ENCODE measurements at regions not wholly inside any gene's neighbourhood (a gene's known extent, or its start where the extent isn't known, plus 50 kb on each side); places are given as distances from the start of the nearest gene placed in this dataset.

DNA sequence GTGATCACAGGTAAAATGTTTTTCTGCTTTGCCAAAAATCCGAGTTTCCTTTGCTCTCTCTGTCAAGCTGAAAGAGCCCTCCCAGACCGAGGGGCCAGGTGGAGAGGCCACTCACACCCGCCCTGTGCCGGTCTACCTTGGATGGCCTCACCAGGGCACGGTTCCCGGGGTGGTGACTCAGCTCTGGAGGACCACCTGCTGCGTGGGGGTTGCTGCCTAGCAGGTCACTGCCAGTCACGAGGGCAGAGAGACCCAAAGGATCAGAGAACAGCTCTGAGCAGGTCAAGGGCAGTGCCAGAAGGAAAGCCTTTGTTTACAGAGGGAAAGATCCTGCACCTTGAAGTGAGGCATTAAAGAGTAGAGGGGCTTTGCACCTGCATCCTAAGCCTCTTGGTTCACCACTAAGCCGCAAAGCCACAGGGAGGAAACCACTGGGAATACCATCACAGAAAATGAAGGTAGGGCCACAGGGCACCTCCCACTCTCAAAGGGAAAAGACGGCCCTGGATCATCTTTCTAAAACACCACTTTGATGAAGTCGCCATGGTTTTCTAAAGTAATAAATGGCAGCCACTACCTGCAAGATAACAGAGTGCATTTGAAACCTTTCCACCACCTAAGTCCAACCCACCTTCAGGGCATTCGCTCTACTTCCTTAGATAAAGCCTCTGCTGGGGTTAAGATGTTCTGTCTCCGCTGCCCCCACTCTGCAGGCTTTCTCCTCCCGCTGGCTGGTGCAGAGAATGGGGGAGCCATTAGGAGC is 160.3 kb upstream of the KLF14 start:
- FAIRE-seq (no peak), DNase-seq (ENCODE audit: low spot score in 2 of 2) (no peak)

DNA sequence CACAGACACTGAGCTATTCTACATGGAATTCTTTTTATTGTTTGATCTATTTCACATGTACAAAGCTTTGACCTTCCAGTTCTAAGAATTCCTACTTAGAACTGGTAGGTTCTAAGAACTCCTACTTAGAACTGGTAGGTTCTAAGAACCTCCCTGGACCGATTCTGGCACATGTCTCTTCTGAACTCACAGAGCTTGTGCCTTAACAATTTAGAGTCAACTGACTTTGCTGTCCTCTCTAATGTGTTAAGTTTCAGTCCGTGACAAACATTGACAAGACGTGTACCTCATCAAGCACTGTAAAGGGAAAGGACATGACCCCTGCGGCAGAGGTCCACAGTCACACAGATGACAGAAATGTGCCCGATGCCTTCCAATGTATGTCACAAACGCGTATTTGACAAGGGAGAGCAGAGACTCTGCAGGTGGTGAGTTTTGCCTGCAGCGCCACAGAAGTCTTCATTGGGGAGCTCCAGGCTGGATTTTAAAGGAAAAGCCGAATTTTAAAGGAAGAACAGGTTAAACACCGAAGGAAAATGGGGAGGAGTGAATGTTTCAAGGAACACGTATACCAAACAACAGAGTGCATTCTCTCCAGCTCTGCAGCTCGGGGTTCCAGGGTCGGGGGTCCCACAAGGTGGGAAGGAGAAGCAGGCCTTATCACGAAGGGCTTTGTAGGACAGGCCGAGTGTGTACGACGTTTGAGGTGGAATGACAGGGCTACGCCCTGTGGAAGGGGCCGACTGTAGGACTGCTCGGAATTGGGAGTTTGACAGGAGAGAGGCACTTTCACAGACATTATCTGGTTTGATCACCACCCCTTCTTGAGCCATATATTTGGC is 161.1 kb upstream of the KLF14 start:
- FAIRE-seq (no peak), DNase-seq (ENCODE audit: low spot score in 2 of 2) (no peak)

DNA sequence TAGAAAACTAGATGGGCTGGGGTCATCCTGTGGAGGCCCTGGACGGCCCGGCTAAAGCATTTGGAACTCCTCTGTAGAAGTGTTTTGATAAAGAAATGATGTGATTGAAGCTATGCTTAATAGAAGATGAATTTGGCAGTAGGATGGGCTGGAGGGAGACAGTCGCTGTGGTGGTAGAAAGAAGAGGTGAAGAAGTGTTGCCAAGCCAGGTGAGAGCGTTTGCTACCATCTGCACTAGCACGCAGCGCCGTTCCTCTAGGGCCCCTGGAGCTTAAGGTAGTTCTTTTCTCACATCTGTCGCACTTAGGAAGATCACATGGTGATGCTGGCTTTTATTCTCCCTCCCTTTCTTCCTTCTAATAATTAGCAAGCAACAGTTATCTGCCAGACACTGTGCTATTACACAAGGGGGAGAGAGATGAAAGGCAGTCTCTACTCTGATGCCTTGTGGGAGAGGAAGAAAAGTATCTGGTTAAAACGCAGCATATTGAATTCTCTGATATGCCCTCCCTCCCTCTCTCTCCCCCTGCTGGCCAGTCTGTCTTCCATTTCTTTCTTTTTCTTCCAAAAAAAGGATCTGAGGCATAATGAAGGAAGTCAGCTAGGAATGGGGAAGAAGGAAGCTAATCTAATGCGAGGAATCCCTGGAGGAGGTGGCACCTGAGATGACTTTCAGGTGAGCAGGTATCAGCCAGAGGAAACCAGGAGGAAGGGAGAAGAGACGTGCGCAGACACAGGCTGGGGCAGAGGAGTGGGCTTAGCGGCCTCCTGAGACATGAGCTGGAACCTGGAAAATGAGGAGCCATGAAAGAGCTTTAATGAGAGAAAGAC is 162.3 kb upstream of the KLF14 start:
- FAIRE-seq (no peak), DNase-seq (ENCODE audit: low spot score in 2 of 2) (no peak)

DNA sequence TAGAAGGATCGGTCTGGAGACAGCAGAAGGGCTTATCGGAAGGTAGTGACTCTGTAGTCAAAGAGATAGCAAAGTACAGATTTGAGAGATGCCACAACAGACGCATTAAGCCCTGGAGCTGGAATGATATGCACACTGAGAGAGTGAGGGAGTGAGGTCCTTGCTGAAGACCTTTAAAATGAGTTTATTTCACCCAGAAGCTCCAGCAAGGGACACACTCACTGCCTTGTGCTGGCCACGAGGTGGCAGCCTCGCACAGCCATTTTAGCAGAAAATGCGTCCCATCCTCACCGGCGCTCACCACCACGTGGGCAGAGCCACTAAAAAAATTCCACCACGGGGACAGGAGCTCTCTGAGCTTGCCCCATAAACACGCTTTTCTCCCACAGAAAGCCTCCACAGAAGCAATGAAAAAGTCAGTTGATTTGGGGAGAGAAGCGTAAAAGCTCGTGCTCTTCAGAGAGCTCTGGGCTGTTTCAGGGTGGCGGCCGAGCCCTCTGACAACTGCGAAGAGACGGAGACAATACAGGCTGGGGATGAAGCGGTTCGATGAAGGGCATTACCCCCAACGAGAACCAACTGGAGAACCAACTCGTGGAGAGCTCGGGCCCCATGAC is 163.0 kb upstream of the KLF14 start:
- no peak for FAIRE-seq
- DNase-seq (ENCODE audit: low spot score in 2 of 2) = peak in 1 of 2 donors; percentile 66

DNA sequence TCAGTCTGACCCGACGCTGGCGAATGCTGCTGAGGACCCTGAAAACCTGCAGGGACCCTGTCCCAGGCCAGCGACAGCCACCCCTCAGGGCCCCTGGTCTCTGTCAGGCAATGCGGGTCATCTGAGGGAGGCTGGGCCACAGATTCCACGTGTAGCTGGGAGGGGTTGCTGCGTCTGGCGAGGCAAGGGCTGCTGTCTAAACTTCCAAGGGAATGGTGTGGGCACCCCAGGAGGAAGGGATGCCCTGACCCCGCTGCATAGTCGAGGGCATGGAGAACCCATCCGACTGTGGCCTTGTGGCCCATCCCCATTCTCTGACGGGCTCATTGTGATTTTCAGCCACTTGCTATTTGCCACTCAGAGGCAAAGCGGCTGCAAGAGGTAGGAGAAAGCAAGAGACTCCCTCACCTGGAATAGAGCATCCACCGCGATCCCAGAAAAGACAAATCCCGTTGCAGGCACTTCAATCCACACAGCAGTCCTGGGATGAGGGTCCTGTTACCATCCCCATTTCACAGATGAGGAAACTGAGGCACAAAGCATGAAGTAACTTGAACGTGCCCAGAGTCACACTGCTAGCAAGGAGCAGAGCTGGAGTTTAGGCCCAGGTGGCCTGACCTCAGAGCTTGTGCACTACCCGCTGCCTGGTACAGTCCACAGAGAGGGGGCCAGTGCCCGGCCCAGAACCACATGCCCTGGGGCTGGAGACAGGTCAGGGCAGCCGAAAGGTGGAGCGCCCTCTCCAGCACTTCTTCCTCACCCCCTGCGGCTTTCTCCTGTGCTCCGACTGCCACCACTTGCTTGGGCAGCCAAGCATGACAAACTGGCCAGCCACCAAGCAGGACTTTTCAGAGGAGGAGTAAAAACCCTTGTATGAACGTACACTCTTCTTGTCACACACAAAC is 163.8 kb upstream of the KLF14 start:
- DNase-seq (ENCODE audit: low spot score in 2 of 2) = no peak
- no peak for FAIRE-seq

DNA sequence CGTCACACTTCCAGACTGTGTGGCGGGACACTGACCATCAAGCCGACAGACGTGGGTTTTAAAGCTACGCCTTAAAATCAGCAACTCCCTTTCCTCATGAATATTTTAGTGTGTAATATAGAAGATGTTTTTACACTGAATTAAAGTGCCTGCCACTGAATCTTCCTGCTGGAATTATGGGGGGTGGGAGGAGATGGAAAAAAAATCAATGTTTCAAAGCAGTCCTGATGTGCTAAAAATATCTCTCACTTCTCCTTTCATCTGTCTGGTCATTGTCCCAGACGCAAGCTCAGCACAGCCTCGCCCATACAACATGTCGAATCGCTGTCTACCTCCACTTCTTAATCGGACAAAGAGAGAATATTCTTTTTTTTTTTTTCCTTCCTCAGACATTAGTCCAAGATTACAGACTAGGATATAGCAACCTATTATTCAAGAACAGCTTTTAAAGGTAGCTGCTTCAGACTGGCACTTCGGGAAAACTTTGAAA is 165.1 kb upstream of the KLF14 start:
- FAIRE-seq (no peak), DNase-seq (ENCODE audit: low spot score in 2 of 2) (no peak)

DNA sequence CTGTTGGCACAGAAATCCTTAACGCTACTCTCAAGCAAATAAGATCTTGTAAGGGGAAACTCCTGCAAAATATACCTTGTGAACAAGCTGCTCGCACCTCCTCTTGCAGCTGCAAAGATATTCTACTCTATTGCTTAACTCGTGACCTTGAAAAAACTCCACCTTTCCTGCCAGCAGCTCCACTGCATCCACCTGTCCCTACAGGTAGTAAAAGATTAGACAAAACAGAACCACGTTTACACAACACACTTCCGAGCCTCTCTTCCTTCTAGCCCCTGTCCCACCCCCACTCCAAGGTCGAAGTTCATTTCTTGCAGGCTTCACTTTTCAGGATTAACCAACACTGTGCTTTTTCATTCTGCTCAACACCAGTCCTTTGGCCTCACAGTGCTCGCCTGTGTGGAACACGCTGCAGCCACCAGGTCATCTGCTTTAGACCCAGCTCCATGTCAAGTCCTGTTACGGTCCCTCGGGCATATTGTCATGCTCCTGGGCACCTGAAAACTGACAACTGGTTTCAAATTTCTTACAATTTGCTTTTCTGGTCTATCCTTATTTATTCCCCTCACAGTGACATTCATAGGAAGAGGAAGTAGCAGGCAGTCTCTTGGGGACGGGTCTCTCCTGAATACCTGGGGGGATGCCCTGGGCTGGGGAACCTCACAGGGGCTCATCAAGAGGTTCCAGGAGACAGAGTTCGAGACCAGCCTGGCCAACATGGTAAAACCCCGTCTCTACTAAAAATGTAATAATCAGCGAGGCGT is 165.8 kb upstream of the KLF14 start:
- no peak for FAIRE-seq
- no peak for DNase-seq (ENCODE audit: low spot score in 2 of 2)

DNA sequence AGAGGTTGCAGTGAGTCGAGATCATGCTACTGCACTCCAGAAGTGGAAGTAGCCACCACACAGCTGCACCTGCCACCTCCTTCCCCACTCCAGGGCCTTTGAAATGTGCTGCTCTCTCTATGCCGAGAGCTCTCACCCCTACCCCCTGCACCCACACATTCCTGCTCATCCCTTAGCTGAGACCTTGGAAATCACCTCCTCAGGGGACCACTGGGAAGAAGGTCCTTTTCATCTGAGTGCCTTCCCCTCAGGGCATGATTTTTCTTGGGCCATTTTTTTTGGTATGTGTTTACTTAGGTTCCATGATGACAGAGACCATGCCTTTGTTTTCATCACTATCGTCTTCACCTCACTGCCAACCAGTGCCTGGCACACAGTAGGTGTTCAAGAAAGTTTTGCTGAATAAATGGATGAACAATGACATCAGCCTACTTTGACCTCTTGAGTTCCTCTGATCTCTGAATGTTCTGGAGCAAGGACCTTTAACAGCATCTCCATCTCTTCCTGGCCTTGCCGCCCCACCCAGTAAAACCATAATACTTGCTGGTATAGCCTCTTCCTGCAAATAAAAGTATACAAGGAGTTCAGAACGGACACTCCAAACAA is 166.6 kb upstream of the KLF14 start:
- FAIRE-seq (no peak), DNase-seq (ENCODE audit: low spot score in 2 of 2) (no peak)

DNA sequence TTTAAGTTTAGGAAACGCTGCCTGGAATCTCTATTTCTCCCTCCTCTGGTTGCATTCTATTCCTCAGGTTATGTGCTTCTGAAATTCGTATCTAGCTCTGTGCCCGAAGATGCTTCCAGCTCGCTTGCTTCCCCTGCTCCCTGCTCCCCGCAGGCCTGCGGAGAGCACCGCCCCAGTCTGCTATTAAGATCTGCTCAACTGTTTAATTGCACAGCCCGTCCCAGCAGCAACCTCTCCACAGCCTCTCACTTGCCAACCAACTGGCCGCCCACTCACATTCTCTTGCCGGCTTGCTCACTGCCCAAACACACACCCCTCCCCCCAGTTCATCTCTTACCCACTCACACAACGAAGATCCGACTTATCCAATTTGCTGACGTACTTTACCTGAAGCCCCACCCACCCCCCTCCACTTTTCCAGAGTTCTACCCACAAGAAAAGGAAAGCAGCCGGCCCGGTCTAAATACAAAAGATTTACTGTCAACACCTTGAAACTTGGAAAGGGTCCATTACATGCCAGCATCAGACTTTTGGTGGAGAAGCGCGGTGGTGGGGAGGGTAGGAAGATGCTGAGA is 167.3 kb upstream of the KLF14 start:
- FAIRE-seq (no peak), DNase-seq (ENCODE audit: low spot score in 2 of 2) (peak in 1 of 2 donors; percentile 43)

DNA sequence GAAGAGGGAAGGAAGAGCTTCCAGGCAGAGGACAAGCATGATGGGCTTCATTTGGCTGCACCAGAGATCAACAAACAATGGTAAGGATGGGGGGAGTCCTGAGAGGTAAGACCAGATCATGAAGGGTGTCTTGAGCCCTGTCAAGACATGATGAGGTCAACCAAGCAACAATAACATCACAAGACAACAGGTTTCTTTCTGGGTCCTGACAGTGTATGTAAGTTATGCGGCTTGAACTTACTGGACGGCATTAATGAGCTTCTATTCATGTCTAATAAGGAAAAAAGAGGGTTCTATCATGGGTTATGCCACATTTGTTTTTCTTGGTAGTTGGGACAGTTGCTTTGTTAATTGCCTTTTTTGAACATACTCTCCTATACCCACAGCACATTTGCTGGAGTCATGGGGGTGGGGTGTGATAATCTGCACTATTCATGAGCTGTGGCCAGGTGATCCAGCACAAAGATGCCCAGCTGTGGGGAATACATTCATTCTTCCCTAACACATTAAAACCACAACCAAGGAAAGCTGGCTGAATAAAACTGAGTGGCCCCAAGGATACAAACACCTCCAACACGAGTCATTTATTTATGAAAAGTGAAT is 168.8 kb upstream of the KLF14 start:
- DNase-seq (ENCODE audit: low spot score in 2 of 2) (no peak), FAIRE-seq (no peak)

DNA sequence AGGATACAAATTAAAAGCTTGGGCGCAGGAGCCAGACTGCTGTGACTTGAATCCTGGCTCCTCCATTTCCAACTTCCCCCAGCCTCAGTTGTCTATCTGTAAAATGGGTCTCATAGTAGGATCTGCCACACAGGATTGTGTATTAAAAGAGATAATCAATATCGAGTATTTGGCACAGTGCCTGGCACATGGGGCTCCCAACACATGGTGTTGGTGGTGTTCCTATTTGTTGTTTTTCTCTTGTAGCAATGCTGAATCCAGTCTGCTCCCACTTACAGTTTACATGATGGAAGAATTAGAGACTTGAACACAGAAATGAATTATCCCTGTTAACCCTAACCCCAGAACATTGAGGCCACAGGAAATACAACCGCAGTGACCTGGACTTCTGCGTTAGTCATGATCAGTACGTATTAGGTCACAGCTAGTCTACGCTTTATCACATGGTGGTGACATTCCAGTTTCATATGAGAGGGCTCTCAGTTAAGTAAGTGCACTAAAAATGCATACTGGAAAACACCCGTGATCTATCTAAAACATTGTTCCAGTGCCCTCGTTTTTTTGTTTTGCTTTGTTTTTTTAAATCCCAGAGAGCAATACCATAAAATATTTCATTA is 169.5 kb upstream of the KLF14 start:
- DNase-seq (ENCODE audit: low spot score in 2 of 2) = no peak
- no peak for FAIRE-seq

DNA sequence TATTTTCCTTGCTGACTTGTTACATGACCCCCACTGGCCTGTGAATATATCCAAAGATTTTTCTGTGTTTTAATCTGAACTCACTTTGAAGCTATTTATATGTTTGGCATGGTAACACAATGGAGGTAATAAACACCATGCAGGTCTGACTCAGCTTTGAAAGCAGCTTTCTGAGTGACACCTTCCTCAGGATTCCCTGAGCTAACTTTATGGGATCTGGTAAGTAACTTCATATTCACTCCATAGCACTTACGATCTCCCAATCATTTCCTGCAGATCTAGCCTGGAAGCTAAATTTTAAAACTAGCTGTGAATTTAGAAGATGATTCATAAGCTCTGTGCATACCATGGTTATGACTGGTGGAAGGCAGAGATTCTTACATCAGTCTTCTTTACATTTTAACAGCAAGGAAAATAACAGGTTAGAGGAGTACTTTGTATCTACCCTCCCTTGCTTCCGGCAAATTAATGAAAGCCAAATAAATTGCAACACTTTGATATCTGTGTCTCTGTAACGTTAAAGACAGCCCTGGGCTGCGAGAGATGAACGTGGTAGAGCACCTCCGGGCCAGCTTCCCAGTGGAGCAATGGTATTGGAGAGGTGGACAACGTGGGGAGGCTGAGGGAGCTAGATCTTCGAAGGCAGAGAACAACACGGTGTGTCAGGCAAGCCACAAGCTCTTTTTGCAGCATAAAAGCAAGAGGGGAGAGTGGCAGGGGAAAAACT is 170.2 kb upstream of the KLF14 start:
- no peak for FAIRE-seq
- no peak for DNase-seq (ENCODE audit: low spot score in 2 of 2)

DNA sequence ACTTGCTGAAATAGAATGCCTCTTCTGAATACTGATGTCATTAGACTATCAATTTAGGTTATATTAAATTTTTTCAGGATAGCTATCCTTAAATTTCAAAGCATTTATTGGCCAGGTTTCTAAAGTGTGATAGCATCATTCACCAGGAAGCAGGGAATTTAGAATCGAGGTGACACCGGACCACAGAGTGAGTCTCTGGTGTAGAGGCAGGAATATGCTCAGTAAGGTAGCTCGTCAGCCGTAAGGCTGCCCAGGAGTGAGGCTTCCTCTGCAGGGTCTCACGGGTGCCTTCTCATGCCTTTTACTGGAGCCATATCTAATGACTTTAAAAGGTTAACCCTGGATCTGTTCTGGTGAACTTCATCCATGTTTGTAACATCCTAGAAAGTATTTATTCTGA is 170.8 kb upstream of the KLF14 start:
- FAIRE-seq (no peak), DNase-seq (ENCODE audit: low spot score in 2 of 2) (no peak)

DNA sequence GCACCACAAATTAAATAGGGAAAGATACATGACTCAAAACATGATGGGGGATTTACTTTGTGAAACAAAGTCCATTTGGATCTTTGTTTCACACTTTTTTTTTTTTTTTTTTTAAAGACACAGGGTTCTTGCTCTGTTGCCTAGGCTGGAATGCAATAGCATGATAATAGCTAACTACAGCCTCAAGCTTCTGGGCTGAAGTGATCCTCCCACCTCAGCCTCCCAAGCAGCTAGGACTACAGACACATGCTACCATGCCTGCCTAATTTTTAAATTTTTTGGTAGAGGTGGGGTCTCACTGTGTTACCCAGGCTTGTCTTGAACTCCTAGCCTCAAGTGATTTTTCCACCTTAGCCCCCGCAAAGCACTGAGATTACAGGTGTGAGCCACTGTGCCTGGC is 172.6 kb upstream of the KLF14 start:
- DNase-seq (ENCODE audit: low spot score in 2 of 2) (no peak), FAIRE-seq (no peak)

DNA sequence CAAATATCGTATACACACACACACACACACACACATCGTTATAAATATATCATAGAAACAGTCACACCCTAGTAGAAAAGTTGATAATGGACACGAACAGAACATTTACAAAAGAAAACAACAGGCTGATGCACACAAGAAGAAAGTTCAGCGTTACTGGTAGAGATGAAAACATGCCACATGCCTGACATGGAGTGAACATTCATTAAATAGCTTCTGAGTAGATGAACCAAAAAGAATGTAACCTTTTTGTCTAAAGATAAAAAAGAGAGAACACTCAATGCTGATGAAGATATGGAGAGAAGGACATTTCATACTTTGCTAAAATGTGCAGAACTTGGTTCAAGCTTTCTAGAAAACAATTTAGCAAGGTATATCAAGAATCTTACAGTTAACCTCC is 173.4 kb upstream of the KLF14 start:
- FAIRE-seq = no peak
- DNase-seq (ENCODE audit: low spot score in 2 of 2) = no peak

DNA sequence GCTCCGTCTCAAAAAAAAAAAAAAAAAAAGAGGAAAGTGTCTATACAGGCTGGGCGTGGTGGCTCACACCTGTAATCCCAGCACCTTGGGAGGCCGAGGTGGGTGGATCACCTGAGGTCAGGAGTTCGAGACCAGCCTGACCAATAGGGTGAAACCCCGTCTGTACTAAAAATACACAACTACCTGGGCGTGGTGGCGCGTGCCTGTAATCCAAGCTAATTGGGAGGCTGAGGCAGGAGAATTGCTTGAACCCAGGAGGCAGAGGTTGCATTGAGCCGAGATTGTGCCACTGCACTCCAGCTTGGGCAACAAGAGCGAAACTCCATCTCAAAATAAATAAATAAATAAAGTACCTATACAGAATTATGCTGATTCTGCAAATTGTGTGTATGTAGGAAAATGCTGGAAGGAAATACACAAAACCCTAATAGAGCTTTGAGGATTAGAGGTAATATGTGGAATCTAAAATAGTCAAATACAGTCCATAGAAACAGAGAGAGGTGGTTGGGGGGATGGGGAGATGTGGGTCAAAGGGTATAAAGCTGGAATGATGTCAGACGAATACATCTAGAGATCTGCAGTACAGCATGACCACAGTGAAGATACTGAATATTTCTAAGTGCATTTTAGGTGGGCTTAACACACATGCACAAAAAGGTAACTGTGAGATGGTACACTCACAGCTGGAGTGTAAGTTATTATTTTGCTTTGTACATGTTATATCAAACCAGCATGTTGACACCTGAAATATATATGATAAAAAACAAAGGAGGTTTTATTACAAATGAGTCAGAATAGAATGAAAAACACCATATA is 174.5 kb upstream of the KLF14 start:
- FAIRE-seq (no peak), DNase-seq (ENCODE audit: low spot score in 2 of 2) (no peak)

Data from frontal cortex (tissue), 3 donors.